Tongue (tissue), 1 donor: ENCODE measurements at regions not wholly inside any gene's neighbourhood (a gene's known extent, or its start where the extent isn't known, plus 50 kb on each side); places are given as distances from the start of the nearest gene placed in this dataset.

ENCODE experiments used
- DNase-seq: peaks from one replicate; pipeline ENCODE4 v3.0.0-alpha.2; 2015

DNA sequence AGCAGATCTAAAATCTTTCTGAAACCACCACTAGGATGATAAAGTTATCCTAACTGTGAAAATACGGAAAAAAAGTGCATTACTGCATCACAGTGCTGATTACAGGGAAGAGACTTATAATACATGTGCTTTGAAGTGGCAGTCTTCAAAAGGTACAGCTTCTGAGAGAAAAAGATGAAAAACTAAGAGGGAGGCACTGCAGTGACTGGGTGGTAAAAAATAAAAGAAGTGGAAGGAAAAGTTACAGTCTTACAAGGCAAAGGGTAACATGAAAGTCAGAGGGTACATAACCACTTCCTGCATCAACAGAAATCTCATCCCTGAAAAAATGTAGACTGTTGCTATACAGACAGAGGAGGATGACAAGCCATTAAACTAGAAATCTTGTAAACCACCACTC is 465.3 kb downstream of the ACTR3B start:
- no peak for DNase-seq

GRCh38 chr7:153245136-153245535 is 485.6 kb downstream of the ACTR3B start:
- DNase-seq: peak; percentile 42

- DNase-seq: peak; percentile 79
These were observed 486.3 kb downstream of the ACTR3B start for GRCh38 chr7:153245809-153246208.

- no peak for DNase-seq
These were observed 488.4 kb downstream of the ACTR3B start for GRCh38 chr7:153247926-153248325.

GRCh38 chr7:153258686-153259085 is 499.1 kb downstream of the ACTR3B start:
- no peak for DNase-seq

DNA sequence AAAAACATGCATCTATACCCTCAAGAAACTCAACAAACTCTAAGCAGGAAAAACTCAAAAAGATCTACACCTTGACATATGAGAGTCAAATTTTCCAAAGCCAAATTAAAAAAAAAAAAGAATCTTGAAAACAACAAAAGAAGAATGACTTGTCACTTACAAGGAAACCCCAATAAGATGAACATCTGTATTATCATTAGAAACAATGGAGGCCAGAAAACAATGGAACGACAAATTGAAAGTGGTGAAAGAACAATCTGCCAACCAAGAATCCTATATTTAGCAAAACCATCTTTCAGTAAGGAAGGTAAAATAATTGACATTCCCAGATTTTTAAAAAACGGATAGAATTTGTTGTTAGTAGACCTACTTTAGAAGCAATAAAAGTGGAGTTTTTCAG is 516.8 kb downstream of the ACTR3B start:
- no peak for DNase-seq

GRCh38 chr7:153286763-153287162 is 527.2 kb downstream of the ACTR3B start:
- no peak for DNase-seq

GRCh38 chr7:153290066-153290465 is 530.5 kb downstream of the ACTR3B start:
- no peak for DNase-seq

DNA sequence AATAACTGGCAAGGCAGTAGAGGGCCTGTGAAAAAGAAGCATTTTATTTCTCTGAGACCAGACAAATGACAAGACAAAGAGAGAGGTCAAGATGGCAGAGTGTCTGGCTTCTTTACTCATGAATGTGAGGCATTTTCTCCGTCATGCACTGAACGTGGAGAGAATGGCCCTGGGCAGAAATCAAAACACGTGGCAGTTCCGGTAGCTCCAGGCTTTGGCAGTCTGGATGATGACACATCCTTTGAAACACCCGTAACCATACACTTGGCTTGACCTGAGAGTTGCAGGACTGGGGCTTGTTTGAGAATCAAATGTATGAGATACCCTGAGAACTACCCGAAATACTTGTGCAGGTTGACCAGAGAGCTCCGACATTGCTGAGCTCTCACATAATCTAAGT is 537.6 kb downstream of the ACTR3B start:
- DNase-seq: no peak

DNA sequence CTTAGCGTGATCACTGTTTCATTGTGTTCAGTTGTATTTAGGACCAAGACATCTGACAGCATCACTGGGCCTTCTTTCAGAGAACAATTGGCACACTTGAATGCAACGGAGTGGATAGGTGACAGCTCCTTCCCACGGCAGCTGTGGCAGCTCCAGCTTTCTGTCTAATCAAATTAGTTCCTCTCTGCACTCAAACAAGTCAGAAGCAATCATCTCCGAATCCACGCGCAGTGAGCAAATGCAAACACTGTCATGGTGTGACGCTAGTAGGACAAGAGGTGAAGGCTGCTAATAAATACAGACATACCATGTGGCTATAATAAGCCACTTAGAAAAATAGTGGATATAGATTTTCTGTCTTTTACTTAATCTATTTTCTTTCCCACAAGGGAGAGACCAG is 542.4 kb downstream of the ACTR3B start:
- peak; percentile 13 for DNase-seq

DNA sequence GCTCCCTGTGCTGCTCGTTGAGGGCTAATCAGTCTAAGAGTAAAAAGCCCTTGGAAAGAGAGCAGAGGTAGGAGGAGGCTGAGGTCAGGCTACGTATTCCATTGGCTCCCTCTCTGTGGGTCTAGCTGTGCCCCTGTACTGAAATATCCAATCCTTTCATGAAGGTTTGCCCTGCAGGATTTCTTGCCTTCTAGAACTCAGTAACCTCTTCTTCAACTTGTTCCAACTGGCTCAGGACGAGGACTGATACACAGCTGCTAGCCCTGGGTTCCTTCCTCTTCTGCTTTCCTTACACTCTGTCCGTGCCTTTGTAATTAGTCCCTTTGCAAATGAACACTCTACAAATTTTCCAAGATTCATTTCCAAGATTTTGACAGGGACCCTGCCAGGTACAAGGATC is 560.5 kb downstream of the ACTR3B start:
- no peak for DNase-seq

DNA sequence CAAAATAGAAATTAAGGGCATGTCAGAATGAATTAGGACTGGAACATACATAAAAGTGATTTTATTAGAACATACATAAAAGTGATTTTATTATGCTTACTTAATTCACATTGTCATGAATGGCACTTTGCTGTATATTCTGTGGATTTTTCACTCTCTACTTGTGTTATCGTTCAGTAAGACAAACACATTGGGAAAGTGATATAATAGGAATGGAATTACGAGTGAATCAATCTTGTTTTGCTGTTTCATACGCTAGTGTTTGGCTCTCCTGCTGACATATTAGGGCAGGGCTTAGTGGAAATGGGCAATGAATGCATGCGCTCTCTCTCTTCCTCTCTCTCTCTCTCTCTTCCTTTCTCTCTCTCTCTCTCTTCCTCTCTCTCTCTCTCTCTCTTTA is 561.1 kb downstream of the ACTR3B start:
- DNase-seq: no peak

- DNase-seq: no peak
These were observed 563.4 kb downstream of the ACTR3B start for GRCh38 chr7:153322991-153323390.

DNA sequence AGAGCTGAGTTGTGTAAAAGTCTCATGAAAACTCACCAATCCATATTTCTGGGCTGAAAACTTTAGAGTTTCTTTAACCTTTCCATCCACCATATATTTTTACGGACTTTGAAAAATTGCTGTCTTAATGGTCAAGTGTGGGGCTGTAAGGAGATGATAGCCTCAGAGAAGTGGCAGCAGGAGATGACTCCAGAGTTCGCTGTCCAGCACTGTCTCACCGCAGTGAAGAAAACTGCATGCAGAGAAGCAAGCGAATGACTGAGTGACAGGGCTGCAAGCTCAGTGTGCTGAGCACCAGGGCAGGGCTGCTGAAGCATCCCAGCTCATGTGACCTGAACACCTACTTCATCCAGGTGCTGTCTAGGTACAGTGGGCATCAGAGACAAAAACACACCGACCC is 564.5 kb downstream of the ACTR3B start:
- no peak for DNase-seq

GRCh38 chr7:153327683-153328082 is 568.1 kb downstream of the ACTR3B start:
- no peak for DNase-seq

DNA sequence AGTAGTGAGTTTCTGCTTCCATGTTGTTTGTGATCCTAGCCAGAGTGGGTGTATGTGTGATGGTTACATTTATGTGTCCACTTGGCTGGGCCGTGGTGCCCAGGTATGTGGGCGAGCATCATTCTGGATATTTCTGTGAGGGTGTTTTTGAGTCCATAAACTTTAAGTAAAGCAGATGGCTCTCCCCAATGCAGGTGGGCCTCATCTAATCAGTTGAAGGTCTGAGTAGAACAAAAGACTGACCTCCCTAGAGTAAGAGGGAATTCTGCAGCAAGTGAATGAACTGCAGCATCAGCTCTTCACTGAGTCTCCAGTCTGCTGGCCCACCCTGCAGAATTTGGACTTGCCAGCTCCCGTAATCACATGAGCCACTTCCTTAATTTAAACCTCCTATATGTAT is 571.9 kb downstream of the ACTR3B start:
- no peak for DNase-seq

- no peak for DNase-seq
These were observed 594.5 kb downstream of the ACTR3B start for GRCh38 chr7:153354071-153354470.

- no peak for DNase-seq
These were observed 610.5 kb downstream of the ACTR3B start for GRCh38 chr7:153370092-153370491.

- no peak for DNase-seq
These were observed 621.1 kb downstream of the ACTR3B start for GRCh38 chr7:153380636-153381035.

DNA sequence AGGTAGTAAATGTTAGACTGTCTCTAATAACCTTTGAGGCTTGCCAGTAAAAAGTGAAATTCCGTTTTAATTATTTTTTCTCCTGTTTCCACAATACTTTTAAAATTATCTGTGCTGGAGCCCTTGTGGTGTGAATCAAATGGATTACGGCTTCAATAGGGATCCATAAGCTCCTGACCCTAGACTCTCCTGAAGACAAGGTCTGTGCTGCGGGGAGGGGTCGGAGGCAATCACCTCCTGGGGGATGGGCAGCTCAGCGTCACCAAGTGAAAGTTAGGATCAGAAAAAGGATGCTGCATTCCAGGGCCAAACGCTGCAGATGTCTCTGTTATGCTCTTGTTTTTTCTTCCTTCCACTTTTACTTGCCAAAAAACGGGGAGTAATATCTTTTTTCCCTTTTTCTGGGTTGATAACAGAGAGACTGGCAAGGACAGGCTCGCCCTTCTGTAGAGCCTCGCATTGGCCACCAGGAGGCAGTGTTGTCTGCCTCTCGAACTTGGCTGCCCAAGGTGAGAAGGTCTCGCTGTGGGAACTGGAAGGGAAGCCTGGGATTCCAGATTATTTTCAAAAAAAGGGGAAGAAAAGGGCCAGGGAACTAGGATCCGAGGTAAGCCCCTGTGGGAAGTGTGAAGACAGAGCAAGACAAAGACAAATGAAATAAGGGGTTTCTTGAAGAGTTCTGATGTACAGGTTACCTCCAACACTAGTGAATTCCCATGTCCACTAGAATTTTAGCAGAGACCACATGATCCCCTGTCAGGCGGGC is 621.9 kb downstream of the ACTR3B start:
- DNase-seq: peak; percentile 59

DNA sequence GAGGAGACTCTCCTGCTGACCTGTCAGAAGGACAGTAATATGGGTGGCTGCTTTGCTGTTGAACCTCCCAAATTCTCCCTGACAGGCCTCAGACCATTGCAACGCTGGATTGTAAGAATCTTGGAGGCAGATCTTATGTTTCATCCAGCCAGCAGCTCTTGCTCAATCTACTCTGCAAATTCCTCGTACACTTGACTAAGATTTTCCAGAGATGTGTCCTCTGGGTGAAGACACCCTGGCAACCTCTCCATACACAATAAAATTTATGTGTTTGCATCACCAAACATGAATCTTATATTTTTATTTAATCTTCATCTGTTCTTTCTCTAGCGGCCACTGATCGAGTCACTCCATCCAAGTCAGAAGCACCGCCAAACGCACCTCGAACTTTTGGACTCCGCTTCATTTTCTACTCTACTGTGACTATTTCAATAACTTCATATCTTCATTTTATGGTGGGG is 623.1 kb downstream of the ACTR3B start:
- DNase-seq: peak; percentile 20

DNA sequence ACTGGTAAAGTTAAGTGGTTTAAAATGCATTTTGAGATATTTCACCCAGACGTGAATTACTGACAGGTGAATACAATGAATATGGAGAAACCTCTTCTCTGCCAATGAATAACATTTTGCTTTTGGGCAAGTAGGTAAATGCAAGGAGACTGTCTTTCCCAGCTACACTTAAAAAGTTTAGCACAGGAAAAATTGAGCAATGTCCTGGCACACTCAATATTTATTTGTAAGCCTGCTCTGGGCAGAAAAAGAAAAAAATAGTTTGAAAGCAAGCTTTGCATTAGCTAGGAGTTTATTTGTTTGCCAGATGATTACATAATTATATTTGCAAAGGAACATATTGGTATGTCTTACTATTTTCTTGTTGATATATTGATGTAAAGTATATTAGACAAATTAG is 624.2 kb downstream of the ACTR3B start:
- no peak for DNase-seq

GRCh38 chr7:153385502-153385901 is 626.0 kb downstream of the ACTR3B start:
- no peak for DNase-seq

- DNase-seq: no peak
These were observed 627.0 kb downstream of the ACTR3B start for GRCh38 chr7:153386556-153386955.

- no peak for DNase-seq
These were observed 629.1 kb downstream of the ACTR3B start for GRCh38 chr7:153388611-153389010.
